Coronary artery (tissue), 2 donors: ENCODE measurements at regions not wholly inside any gene's neighbourhood (a gene's known extent, or its start where the extent isn't known, plus 50 kb on each side); places are given as distances from the start of the nearest gene placed in this dataset.

Experiments
- DNase-seq: peaks from one replicate; pipeline ENCODE4 v3.0.0-alpha.2; 2017; ENCODE audit warnings: low spot score
- H3K27ac ChIP-seq, 2 donors: fragments of 200-600 bp; sonication (generic); one replicate each; pipeline ENCODE4 v1.5.1; 2016 to 2019
- H3K4me3 ChIP-seq: fragments of 200-600 bp; sonication (generic); 2 replicates; pipeline ENCODE4 v1.5.1; 2016; ENCODE audit warnings: mild to moderate bottlenecking, moderate library complexity
- CTCF ChIP-seq: fragments of 200-600 bp; sonication (generic); IDR thresholded peaks from one replicate; pipeline ENCODE4 v1.5.1; 2019; ENCODE audit warnings: antibody characterized with exemption

- Histone ChIP-seq H3K4me3 (no peak overlapping the region), H3K27ac (no peak overlapping the region)
- DNase-seq = no peak
- TF ChIP-seq CTCF = no peak
Observed at GRCh38 chr13:104408733-104409132, 1342.5 kb upstream of the SLC10A2 start.

GRCh38 chr13:104404325-104404724 is 1338.1 kb upstream of the SLC10A2 start:
- no peak for TF ChIP-seq CTCF
- no peak overlapping the region for H3K27ac ChIP-seq
- H3K4me3 ChIP-seq = no peak overlapping the region
- no peak for DNase-seq

GRCh38 chr13:104389691-104390090 is 1323.5 kb upstream of the SLC10A2 start:
- no peak overlapping the region for H3K4me3 ChIP-seq
- no peak for DNase-seq
- TF ChIP-seq CTCF = no peak
- H3K27ac ChIP-seq = no peak overlapping the region

GRCh38 chr13:104387510-104387909 is 1321.3 kb upstream of the SLC10A2 start:
- no peak overlapping the region for H3K27ac ChIP-seq
- no peak for TF ChIP-seq CTCF
- H3K4me3 ChIP-seq = no peak overlapping the region
- no peak for DNase-seq

- no peak for DNase-seq
- Histone ChIP-seq H3K27ac (no peak overlapping the region), H3K4me3 (no peak overlapping the region)
- TF ChIP-seq CTCF = no peak
Observed at GRCh38 chr13:104385404-104385803, 1319.2 kb upstream of the SLC10A2 start.

GRCh38 chr13:104382951-104383350 is 1316.7 kb upstream of the SLC10A2 start:
- no peak overlapping the region for H3K27ac ChIP-seq
- TF ChIP-seq CTCF = no peak
- H3K4me3 ChIP-seq = no peak overlapping the region
- DNase-seq = no peak

GRCh38 chr13:104376588-104376987 is 1310.4 kb upstream of the SLC10A2 start:
- no peak for DNase-seq
- no peak for TF ChIP-seq CTCF
- Histone ChIP-seq H3K4me3 (no peak overlapping the region), H3K27ac (no peak overlapping the region)
